Esophagus mucosa (tissue), 1 donor: ENCODE measurements at regions not wholly inside any gene's neighbourhood (a gene's known extent, or its start where the extent isn't known, plus 50 kb on each side); places are given as distances from the start of the nearest gene placed in this dataset.

Source experiments
- ATAC-seq: fragments of 200-7000 bp; cut with Tn5 transposase; one replicate; pipeline ENCODE4 v1.9.1; 2020
- donor health status: DM: yes; HTN: yes; CAD: no.

- no peak for ATAC-seq
These were observed 52.9 kb upstream of the TPRG1 start for GRCh38 chr3:189118896-189119295.

- ATAC-seq, result no peak
These were observed 51.8 kb upstream of the TPRG1 start for GRCh38 chr3:189119950-189120349.

GRCh38 chr3:189121092-189121491 is 50.7 kb upstream of the TPRG1 start:
- ATAC-seq, result no peak
